ENCODE measurements at regions not wholly inside any gene's neighbourhood (a gene's known extent, or its start where the extent isn't known, plus 50 kb on each side); places are given as distances from the start of the nearest gene placed in this dataset.

- Histone ChIP-seq H3K4me3 (no peak overlapping the region), H3K27me3 (ENCODE audit: insufficient read depth) (no peaks in the 10 kb centered on the region), H3F3A (replicated peaks; ENCODE audit: low read depth) (no peaks in the 10 kb centered on the region), H4K20me1 (replicated peaks; ENCODE audit: insufficient read depth) (no peaks in the 10 kb centered on the region), H3K27ac (ENCODE audit: low read depth) (no peak overlapping the region), H3K9me2 (ENCODE audit: insufficient read depth) (no peaks in the 10 kb centered on the region), H3K79me2 (replicated peaks; ENCODE audit: insufficient read depth) (no peaks in the 10 kb centered on the region), H3K4me1 (ENCODE audit: insufficient read depth) (no peaks in the 10 kb centered on the region), H2AFZ (no peak overlapping the region), H3K36me3 (ENCODE audit: insufficient read depth) (no peaks in the 10 kb centered on the region), H3K4me2 (no peak overlapping the region)
- H3K4me3 Mint-ChIP-seq, result no peak overlapping the region
- H3K27ac Mint-ChIP-seq, result no peak overlapping the region
- no peaks in the 10 kb centered on the region for H3K9me3 Mint-ChIP-seq
- no peaks in the 10 kb centered on the region for H3K36me3 Mint-ChIP-seq (ENCODE audit: low read depth)
- no peak for TF ChIP-seq ZNF331 (CRISPR knock-in tag; IDR thresholded peaks at IDR 0.05; ENCODE audit: low read depth)
- no peak for TF ChIP-seq STAT1 (IDR thresholded peaks at IDR 0.05; ENCODE audit: unreplicated experiment)
- TF ChIP-seq POLR2AphosphoS5 (IDR thresholded peaks at IDR 0.05; ENCODE audit: low read depth), result no peak
- TF ChIP-seq, protein P1, sequence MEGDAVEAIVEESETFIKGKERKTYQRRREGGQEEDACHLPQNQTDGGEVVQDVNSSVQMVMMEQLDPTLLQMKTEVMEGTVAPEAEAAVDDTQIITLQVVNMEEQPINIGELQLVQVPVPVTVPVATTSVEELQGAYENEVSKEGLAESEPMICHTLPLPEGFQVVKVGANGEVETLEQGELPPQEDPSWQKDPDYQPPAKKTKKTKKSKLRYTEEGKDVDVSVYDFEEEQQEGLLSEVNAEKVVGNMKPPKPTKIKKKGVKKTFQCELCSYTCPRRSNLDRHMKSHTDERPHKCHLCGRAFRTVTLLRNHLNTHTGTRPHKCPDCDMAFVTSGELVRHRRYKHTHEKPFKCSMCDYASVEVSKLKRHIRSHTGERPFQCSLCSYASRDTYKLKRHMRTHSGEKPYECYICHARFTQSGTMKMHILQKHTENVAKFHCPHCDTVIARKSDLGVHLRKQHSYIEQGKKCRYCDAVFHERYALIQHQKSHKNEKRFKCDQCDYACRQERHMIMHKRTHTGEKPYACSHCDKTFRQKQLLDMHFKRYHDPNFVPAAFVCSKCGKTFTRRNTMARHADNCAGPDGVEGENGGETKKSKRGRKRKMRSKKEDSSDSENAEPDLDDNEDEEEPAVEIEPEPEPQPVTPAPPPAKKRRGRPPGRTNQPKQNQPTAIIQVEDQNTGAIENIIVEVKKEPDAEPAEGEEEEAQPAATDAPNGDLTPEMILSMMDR (conservative IDR thresholded peaks at IDR 0.05; ENCODE audit: low read depth in 2 of 2), result no peak
- no peak for TF ChIP-seq ZNF114 (CRISPR knock-in tag; IDR thresholded peaks at IDR 0.05)
- TF ChIP-seq, protein P2, sequence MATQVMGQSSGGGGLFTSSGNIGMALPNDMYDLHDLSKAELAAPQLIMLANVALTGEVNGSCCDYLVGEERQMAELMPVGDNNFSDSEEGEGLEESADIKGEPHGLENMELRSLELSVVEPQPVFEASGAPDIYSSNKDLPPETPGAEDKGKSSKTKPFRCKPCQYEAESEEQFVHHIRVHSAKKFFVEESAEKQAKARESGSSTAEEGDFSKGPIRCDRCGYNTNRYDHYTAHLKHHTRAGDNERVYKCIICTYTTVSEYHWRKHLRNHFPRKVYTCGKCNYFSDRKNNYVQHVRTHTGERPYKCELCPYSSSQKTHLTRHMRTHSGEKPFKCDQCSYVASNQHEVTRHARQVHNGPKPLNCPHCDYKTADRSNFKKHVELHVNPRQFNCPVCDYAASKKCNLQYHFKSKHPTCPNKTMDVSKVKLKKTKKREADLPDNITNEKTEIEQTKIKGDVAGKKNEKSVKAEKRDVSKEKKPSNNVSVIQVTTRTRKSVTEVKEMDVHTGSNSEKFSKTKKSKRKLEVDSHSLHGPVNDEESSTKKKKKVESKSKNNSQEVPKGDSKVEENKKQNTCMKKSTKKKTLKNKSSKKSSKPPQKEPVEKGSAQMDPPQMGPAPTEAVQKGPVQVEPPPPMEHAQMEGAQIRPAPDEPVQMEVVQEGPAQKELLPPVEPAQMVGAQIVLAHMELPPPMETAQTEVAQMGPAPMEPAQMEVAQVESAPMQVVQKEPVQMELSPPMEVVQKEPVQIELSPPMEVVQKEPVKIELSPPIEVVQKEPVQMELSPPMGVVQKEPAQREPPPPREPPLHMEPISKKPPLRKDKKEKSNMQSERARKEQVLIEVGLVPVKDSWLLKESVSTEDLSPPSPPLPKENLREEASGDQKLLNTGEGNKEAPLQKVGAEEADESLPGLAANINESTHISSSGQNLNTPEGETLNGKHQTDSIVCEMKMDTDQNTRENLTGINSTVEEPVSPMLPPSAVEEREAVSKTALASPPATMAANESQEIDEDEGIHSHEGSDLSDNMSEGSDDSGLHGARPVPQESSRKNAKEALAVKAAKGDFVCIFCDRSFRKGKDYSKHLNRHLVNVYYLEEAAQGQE (IDR thresholded peaks at IDR 0.05; ENCODE audit: unreplicated experiment), result no peak
- no peak for TF ChIP-seq ZNF462 (CRISPR knock-in tag; IDR thresholded peaks at IDR 0.05)
- no peak for TF ChIP-seq EZH2 (IDR thresholded peaks at IDR 0.05; ENCODE audit: low read depth, unreplicated experiment)
- ATAC-seq (no peak), DNase-seq (ENCODE audit: low spot score) (no peak)
- H3K4me1 Mint-ChIP-seq, result no peaks in the 10 kb centered on the region
- no peaks in the 10 kb centered on the region for H3K27me3 Mint-ChIP-seq (ENCODE audit: insufficient read depth, low read depth, poor library complexity)
These were observed 69.8 kb upstream of the ARL8B start for GRCh38 chr3:5052247-5052646.
